Heart right ventricle (tissue), 16 donors: ENCODE measurements at regions not wholly inside any gene's neighbourhood (a gene's known extent, or its start where the extent isn't known, plus 50 kb on each side); places are given as distances from the start of the nearest gene placed in this dataset.

ENCODE experiments used
- ATAC-seq, 8 donors: fragments of 200-7000 bp; cut with Tn5 transposase; one replicate each; pipeline ENCODE4 v1.9.1; 2020; ENCODE audit warnings: mild to moderate bottlenecking in 8 of 8, moderate library complexity in 8 of 8, moderate number of reproducible peaks in 1 of 8
- DNase-seq, 2 donors: peaks; one replicate each; pipeline ENCODE4 v3.0.0-alpha.2; 2020
- H3K27ac ChIP-seq, 10 donors: fragments of 200-600 bp; sonication (generic) in 2 of 10; one replicate each; pipeline versions ENCODE4 v1.5.0 to v1.8.0; 2020 to 2022; ENCODE audit warnings: mild to moderate bottlenecking in 3 of 10
- H3K27me3 ChIP-seq, 7 donors: fragments of 200-600 bp; one replicate each; pipeline ENCODE4 v1.8.0; 2021 to 2022; ENCODE audit warnings: mild to moderate bottlenecking in 2 of 7
- H3K36me3 ChIP-seq, 9 donors: fragments of 200-600 bp; sonication (generic) in 1 of 9; one replicate each; pipeline versions ENCODE4 v1.5.0 to v1.8.0; 2020 to 2022; ENCODE audit warnings: mild to moderate bottlenecking in 2 of 9
- H3K4me1 ChIP-seq, 9 donors: fragments of 200-600 bp; sonication (generic) in 1 of 9; one replicate each; pipeline versions ENCODE4 v1.5.0 to v1.8.0; 2020 to 2022; ENCODE audit warnings: mild to moderate bottlenecking in 4 of 9
- H3K4me3 ChIP-seq, 10 donors: fragments of 200-600 bp; sonication (generic) in 2 of 10; one replicate each; pipeline versions ENCODE4 v1.5.0 to v1.8.0; 2020 to 2022; ENCODE audit warnings: mild to moderate bottlenecking in 7 of 10, moderate library complexity in 2 of 10
- H3K9me3 ChIP-seq, 11 donors: fragments of 200-600 bp in 10 of 11; sonication (generic) in 2 of 11; one replicate each; pipeline versions ENCODE4 v1.5.0 to v1.8.0; 2013 to 2022; ENCODE audit warnings: mild to moderate bottlenecking in 2 of 11, control low read depth in 1 of 11, moderate library complexity in 1 of 11
- CTCF ChIP-seq, 9 donors: fragments of 200-600 bp; sonication (generic) in 2 of 9; IDR thresholded peaks; one replicate each; pipeline versions ENCODE4 v1.5.0 to v1.8.0; 2021 to 2022; ENCODE audit warnings: antibody characterized with exemption in 9 of 9, mild to moderate bottlenecking in 5 of 9, moderate library complexity in 1 of 9
- WGBS, 2 donors: extraction: QIAGEN DNeasy Blood & Tissue Kit; methylation state at CpG; one replicate each; pipeline ENCODE4 v1.1.7; 2013; ENCODE audit warnings: inconsistent platforms in 1 of 2; 5-methylcytosine and 5-hydroxymethylcytosine counted together
- intact Hi-C, 10 donors: fragments of 100-400 bp; cut with DNase I; formaldehyde crosslinking; loops; one replicate each; pipeline versions ENCODE4 v1.11.1 to v1.14.2; 2022
- donor health status: Arrhythmogenic right ventricular cardiomyopathy.
- donor health status: ischemic (EF 13 %, LVEDD 7.1; RV severe dilation, severe dysfunction).
- donor health status: healthy with polysubstance abuse.
- donor health status: DM: no; HTN: yes; CAD: no.
- donor health status: DM: no; HTN: no; CAD: no.
- donor health status: ischemic (EF 25% LVEDD 6.9; RV normal size, moderate dysfunction).
- donor health status: ischemic (EF 25% LVEDD 5.7; RV mildly dilated, moderate dysfunction).
- donor health status: healthy.
- donor health status: DM: yes; HTN: yes; CAD: no.
- donor health status: Ischemic cardiomyopathy.
- donor health status: ischemic (EF 35%, LVEDD 5.7; RV mildly dilated, moderate dysfunction).
- donor health status: nonischemic (EF 11% LVEDD 7.7; RV severe dilation, severe dysfunction).
- donor health status: DM: yes; HTN: yes; CAD: no.
- donor health status: PGD.
- donor health status: ischemic (EF 29% LVEDD 5.4; RV normal size, mild dysfunction).
- donor health status: nonischemic (EF 23%, LVEDD 6.1; RV moderate dilation, normal function).

DNA sequence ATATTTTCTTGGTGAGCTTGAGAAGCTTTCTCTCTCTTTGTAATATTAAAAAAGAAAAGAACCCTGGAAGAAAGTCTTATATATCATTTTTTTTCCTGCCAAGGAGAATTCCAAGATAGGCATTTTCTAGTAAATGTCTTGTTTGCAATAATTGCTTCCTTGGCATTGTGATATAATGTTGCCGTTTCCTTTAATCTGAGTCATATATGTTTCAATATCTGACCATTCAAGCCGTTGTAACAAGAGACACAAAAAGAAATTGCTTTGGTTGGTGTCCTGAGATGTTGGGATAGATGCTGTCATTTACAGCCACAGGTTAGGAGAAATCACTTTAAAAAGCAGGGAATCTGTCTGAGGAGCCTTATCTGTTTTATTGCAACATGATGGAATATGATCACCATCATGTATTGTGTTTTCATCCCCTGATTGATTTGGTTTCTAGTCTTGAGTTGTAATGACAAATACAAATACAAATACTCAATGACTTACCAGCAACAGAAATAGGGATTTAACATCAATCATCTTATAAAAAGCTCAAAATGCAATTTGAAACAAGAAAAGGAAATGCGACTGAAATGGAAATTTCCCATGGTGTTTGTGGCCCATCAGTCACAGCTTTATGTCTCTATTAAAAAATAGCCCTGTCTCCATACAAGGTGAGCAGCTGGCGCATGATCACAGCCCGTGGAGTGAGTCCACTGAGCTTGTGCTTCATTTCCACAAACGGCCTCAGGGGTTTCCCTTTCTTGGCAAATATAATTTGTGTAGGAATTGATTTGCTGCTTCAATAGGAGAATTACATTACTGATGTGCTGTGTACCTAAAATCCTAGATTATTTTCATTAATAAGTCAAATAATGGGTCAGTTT is 250.1 kb upstream of the TRPC7 start:
- WGBS, 2 donors = 75 to 84% methylated on average over 6 of the region's 6 CpGs
- no peak for ATAC-seq
- H3K27ac ChIP-seq = no peak overlapping the region
- H3K27me3 ChIP-seq = no peaks in the 10 kb centered on the region
- no peaks in the 10 kb centered on the region for H3K4me1 ChIP-seq
- no peak overlapping the region for H3K4me3 ChIP-seq
- no peak for DNase-seq
- no peaks in the 10 kb centered on the region for H3K36me3 ChIP-seq
- peaks cover 0 to 20% (median 0%) of the 10 kb centered on the region in 11 donors for H3K9me3 ChIP-seq
- no peak for TF ChIP-seq CTCF (IDR thresholded peaks at IDR 0.05)
- intact Hi-C loops = no loop called here

- no peak for ATAC-seq
- no peak for DNase-seq
- Histone ChIP-seq H3K27ac (no peak overlapping the region), H3K36me3 (no peaks in the 10 kb centered on the region), H3K4me3 (no peak overlapping the region), H3K4me1 (no peaks in the 10 kb centered on the region), H3K9me3 (peaks cover 0 to 27% (median 3%) of the 10 kb centered on the region in 11 donors), H3K27me3 (no peaks in the 10 kb centered on the region)
- intact Hi-C loops = no loop called here
- no peak for TF ChIP-seq CTCF (IDR thresholded peaks at IDR 0.05)
Measured at GRCh38 chr5:136613230-136613629, 247.9 kb upstream of the TRPC7 start.

DNA sequence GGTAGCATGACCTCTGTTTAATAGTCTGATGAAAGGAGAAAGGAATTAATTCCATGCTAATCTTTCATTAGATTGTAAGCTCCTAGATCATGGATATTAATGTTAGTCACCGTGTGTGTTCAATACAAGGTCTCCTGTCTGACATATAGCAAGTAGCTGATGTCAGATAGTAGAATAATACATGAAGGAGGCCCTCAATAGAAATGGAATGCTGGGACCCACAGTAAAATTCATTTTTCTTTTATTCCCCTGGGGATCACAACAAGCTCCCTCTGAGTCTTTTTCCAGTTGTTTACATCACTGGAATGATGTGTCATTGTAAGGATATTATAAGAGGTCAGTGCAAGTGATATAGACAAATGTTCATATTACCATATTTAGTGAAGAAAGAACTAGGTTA is 240.3 kb upstream of the TRPC7 start:
- peaks cover 0 to 3% (median 0%) of the 10 kb centered on the region in 7 donors for H3K27me3 ChIP-seq
- H3K4me3 ChIP-seq = no peak overlapping the region
- H3K27ac ChIP-seq = no peak overlapping the region
- no peaks in the 10 kb centered on the region for H3K36me3 ChIP-seq
- DNase-seq = no peak
- TF ChIP-seq CTCF (IDR thresholded peaks at IDR 0.05) = no peak
- 47 to 72% methylated on average over 1 of the region's 1 CpG for WGBS, 2 donors
- H3K9me3 ChIP-seq = peaks cover 0 to 74% (median 10%) of the 10 kb centered on the region in 11 donors
- no peak for ATAC-seq
- H3K4me1 ChIP-seq = no peaks in the 10 kb centered on the region
- intact Hi-C loops = no loop called here

- ATAC-seq (no peak), DNase-seq (no peak)
- Histone ChIP-seq H3K27ac (no peak overlapping the region), H3K36me3 (no peaks in the 10 kb centered on the region), H3K4me3 (no peak overlapping the region), H3K27me3 (no peaks in the 10 kb centered on the region), H3K9me3 (peaks cover 0 to 54% (median 14%) of the 10 kb centered on the region in 11 donors), H3K4me1 (no peaks in the 10 kb centered on the region)
- no peak for TF ChIP-seq CTCF (IDR thresholded peaks at IDR 0.05)
- intact Hi-C loops = no loop called here
- 81 to 91% methylated on average over 1 of the region's 1 CpG for WGBS, 2 donors
Measured at GRCh38 chr5:136600306-136600705, 235.0 kb upstream of the TRPC7 start.
